ENCODE measurements at regions not wholly inside any gene's neighbourhood (a gene's known extent, or its start where the extent isn't known, plus 50 kb on each side); places are given as distances from the start of the nearest gene placed in this dataset.

DNA sequence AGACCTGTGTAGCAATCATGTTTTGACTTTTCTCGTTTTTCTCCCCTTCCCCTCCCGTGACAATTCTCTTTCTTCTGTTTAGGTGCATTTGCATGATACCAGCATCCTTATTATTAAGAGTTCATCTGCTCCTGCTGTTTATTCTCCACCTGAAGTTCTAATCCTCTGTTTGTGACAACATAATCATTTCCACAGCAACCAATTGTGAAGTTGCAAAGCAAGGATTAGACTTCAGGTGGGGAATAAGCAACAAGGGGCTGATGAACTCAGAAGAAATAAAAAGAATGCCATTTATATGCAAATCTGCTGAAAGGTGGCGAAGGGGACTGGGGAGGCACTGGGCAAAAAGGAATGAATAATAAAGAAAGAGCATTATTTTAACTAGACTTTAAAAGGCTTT is 124.8 kb upstream of the LINC00305 start:
- H3K27ac ChIP-seq (ENCODE audit: low read length), result no peak overlapping the region
- no CpG with 5 or more reads among the region's 3 CpGs for WGBS (ENCODE audit: insufficient coverage)
- no peaks in the 10 kb centered on the region for H3K27me3 ChIP-seq (ENCODE audit: control insufficient read depth, insufficient read depth, low read length)

DNA sequence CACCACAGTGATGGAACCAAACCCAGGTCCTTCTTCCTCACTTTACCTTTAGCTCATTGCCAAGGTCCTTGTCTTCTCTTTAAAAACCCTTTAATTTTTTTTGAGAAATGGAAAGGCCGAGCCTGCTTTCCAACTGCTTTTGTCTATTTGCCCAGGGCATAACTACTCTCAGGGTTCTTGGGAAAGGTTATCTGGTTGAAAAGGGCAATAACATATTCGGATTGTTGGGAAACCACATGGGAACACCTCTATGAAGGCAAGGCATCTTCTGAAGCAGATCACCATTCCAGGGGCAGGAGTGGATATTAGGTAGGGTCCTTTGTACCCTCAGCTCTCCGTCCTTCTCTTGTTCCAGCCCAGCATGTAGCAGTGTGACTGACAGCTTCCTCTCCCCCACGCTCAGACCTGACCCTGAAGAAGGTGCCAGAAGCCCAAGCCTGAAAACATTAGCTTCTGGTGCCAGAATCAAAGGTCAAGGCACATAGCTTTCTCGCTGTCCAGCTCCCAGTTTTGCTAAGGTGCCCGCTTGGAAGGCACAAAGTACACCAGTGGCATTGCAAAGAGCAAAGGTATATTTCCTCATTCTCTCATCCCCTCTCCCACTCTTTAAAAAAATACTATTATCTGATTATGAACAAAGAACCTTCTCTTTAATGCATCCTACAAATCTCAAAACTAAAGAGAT is 123.2 kb upstream of the LINC00305 start:
- no peaks in the 10 kb centered on the region for H3K27me3 ChIP-seq (ENCODE audit: control insufficient read depth, insufficient read depth, low read length)
- H3K4me3 ChIP-seq (ENCODE audit: low read length), result no peak overlapping the region
- no peaks in the 10 kb centered on the region for H3K9me3 ChIP-seq (replicated peaks; ENCODE audit: control insufficient read depth, low read depth, low read length)
- H3K27ac ChIP-seq (ENCODE audit: low read length), result no peak overlapping the region
- no peak for DNase-seq
- 88% methylated on average over 4 of the region's 6 CpGs for WGBS (ENCODE audit: insufficient coverage)
- H3K4me1 ChIP-seq (ENCODE audit: control insufficient read depth, insufficient read depth, low read length), result no peaks in the 10 kb centered on the region
- no peaks in the 10 kb centered on the region for H3K36me3 ChIP-seq (ENCODE audit: control insufficient read depth, insufficient read depth, low read length)

More for the DNA sequence above, 124.8 kb upstream of the LINC00305 start:
- Histone ChIP-seq H3K4me1 (ENCODE audit: control insufficient read depth, insufficient read depth, low read length) (no peaks in the 10 kb centered on the region), H3K4me3 (ENCODE audit: low read length) (no peak overlapping the region), H3K36me3 (ENCODE audit: control insufficient read depth, insufficient read depth, low read length) (no peaks in the 10 kb centered on the region), H3K9me3 (replicated peaks; ENCODE audit: control insufficient read depth, low read depth, low read length) (no peaks in the 10 kb centered on the region)
- no peak for DNase-seq

DNA sequence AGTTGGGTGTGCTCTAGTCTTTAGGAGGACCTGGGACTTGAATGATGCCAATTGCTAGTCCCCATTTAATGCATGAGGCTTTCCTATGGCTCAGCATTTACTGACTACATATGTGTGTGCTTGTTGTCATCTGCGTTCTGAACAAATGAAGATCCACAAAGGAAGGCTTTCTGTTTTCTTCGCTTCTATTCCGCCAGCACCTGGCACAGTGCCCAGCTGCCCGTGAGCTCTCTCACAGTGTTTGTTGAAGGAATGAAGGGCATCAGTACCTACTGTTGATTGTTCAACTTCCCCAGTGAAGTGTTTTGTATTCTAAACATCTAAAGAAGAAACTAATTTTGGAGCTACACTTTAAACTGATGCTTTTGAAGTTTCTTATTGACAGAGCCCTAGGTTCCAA is 122.4 kb upstream of the LINC00305 start:
- no peak overlapping the region for H3K4me3 ChIP-seq (ENCODE audit: low read length)
- no CpG with 5 or more reads among the region's 4 CpGs for WGBS (ENCODE audit: insufficient coverage)
- H3K27ac ChIP-seq (ENCODE audit: low read length), result no peak overlapping the region
- DNase-seq, result no peak
- H3K4me1 ChIP-seq (ENCODE audit: control insufficient read depth, insufficient read depth, low read length), result no peaks in the 10 kb centered on the region
- no peaks in the 10 kb centered on the region for H3K9me3 ChIP-seq (replicated peaks; ENCODE audit: control insufficient read depth, low read depth, low read length)
- no peaks in the 10 kb centered on the region for H3K27me3 ChIP-seq (ENCODE audit: control insufficient read depth, insufficient read depth, low read length)
- no peaks in the 10 kb centered on the region for H3K36me3 ChIP-seq (ENCODE audit: control insufficient read depth, insufficient read depth, low read length)

DNA sequence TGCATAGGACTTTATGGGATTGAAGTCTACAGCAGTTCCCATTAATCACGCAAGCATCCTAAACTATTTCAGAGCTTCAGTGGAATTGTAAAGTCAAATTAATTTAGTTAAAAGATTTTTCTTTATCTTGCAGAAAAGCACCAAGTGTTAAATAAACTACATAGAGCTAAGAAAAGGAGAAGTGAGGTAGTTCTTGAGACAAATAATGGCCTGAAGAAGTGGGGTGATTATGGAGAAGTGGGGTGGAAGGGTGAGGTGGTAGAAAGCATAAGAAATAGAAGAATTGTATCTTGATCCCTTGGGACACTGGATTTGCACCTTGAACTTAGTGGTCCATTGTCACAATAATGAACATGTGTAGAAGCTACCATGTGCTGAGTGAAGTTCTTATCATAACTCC is 121.7 kb upstream of the LINC00305 start:
- Histone ChIP-seq H3K27ac (ENCODE audit: low read length) (no peak overlapping the region), H3K9me3 (replicated peaks; ENCODE audit: control insufficient read depth, low read depth, low read length) (no peaks in the 10 kb centered on the region), H3K4me3 (ENCODE audit: low read length) (no peak overlapping the region), H3K4me1 (ENCODE audit: control insufficient read depth, insufficient read depth, low read length) (no peaks in the 10 kb centered on the region), H3K27me3 (ENCODE audit: control insufficient read depth, insufficient read depth, low read length) (no peaks in the 10 kb centered on the region), H3K36me3 (ENCODE audit: control insufficient read depth, insufficient read depth, low read length) (no peaks in the 10 kb centered on the region)
- WGBS (ENCODE audit: insufficient coverage), result no CpG with 5 or more reads among the region's 1 CpG
- DNase-seq, result no peak

DNA sequence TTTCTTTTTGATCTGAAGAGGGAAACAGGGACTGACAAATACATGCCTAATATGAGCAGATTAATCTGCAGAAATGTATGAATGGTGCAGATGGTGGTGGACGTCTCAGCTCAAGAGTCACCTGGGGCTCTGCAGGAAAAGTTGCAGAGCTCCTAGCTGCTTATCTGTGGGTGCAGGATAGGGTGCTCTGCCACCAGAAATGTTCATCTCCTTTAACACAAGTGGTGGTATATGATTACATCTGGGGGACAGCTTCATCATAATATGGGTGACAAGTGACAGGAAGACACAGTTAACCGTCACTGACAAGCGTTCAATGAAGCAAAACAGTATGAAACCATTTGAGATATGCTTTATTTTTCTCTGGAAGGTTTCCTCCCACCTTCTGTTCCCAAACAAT is 121.2 kb upstream of the LINC00305 start:
- no peaks in the 10 kb centered on the region for H3K9me3 ChIP-seq (replicated peaks; ENCODE audit: control insufficient read depth, low read depth, low read length)
- H3K36me3 ChIP-seq (ENCODE audit: control insufficient read depth, insufficient read depth, low read length), result no peaks in the 10 kb centered on the region
- 75% methylated on average over 1 of the region's 3 CpGs for WGBS (ENCODE audit: insufficient coverage)
- no peaks in the 10 kb centered on the region for H3K4me1 ChIP-seq (ENCODE audit: control insufficient read depth, insufficient read depth, low read length)
- no peak overlapping the region for H3K27ac ChIP-seq (ENCODE audit: low read length)
- no peak for DNase-seq
- no peaks in the 10 kb centered on the region for H3K27me3 ChIP-seq (ENCODE audit: control insufficient read depth, insufficient read depth, low read length)
- H3K4me3 ChIP-seq (ENCODE audit: low read length), result no peak overlapping the region

DNA sequence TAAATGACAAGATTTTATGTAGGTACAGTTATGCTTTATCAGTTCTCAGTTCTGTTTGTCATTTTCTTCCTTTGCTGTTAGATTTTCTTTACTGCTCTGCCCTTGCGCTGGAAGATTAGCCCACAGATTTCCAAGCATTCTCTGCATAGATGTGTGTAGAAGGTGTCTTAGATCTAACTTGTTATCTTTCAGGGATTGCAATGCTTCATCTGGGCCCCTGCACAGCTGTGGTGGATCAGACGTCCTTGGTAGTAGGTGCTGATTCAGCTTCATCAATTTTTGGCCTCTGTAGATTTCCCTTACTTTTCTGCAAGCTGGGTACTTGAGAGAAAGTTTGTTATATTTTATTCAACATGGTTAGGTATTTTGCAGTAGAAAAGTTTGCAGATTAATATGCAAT is 115.3 kb upstream of the LINC00305 start:
- no peak for DNase-seq
- Histone ChIP-seq H3K4me3 (ENCODE audit: low read length) (no peak overlapping the region), H3K27ac (ENCODE audit: low read length) (no peak overlapping the region), H3K9me3 (replicated peaks; ENCODE audit: control insufficient read depth, low read depth, low read length) (no peaks in the 10 kb centered on the region), H3K4me1 (ENCODE audit: control insufficient read depth, insufficient read depth, low read length) (no peaks in the 10 kb centered on the region), H3K36me3 (ENCODE audit: control insufficient read depth, insufficient read depth, low read length) (no peaks in the 10 kb centered on the region), H3K27me3 (ENCODE audit: control insufficient read depth, insufficient read depth, low read length) (no peaks in the 10 kb centered on the region)
- 70% methylated on average over 2 of the region's 2 CpGs for WGBS (ENCODE audit: insufficient coverage)

DNA sequence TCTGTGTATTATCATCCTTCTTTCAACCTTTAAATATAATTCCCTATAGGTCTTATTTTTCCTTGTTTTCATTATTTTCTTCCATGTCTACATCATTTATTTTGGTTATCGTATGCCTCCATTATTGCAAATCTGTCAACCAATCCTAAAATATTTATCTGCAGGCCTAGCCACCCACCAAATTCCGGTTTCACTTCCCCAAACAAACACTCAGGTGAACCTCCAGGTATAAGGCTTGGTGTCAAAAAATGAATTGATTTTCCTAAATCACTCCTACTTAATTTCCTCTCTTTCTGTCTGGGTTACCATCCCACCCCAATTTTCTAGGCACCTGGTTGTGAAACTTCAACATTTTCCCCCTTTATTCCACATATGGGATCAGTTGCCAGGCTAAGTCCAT is 111.9 kb upstream of the LINC00305 start:
- 100% methylated on average over 1 of the region's 2 CpGs for WGBS (ENCODE audit: insufficient coverage)
- no peaks in the 10 kb centered on the region for H3K4me1 ChIP-seq (ENCODE audit: control insufficient read depth, insufficient read depth, low read length)
- DNase-seq, result no peak

DNA sequence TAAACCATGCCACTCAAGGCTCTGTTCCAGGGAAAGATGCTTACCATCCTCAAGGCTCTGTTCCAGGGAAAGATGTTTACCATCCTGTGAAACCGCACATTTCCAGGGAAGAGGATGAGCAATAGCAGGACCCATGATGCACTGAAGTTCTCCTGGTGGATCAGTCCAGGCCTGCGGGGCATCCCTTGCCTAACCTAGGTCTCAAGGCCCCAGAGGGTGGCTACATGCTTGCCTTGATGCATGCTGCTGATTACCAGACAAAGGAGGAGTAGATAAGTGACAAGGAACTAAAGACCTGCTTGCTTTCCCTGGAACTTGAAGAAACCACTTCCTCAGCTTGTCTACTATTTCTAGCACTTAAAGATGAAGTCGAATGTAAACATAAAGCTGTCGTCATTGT is 111.0 kb upstream of the LINC00305 start:
- H3K36me3 ChIP-seq (ENCODE audit: control insufficient read depth, insufficient read depth, low read length), result no peaks in the 10 kb centered on the region
- no peak for DNase-seq
- H3K27ac ChIP-seq (ENCODE audit: low read length), result no peak overlapping the region
- no peaks in the 10 kb centered on the region for H3K9me3 ChIP-seq (replicated peaks; ENCODE audit: control insufficient read depth, low read depth, low read length)
- WGBS (ENCODE audit: insufficient coverage), result 94% methylated on average over 2 of the region's 4 CpGs
- H3K4me1 ChIP-seq (ENCODE audit: control insufficient read depth, insufficient read depth, low read length), result no peaks in the 10 kb centered on the region
- no peaks in the 10 kb centered on the region for H3K27me3 ChIP-seq (ENCODE audit: control insufficient read depth, insufficient read depth, low read length)
- H3K4me3 ChIP-seq (ENCODE audit: low read length), result no peak overlapping the region

More for the DNA sequence above, 111.9 kb upstream of the LINC00305 start:
- Histone ChIP-seq H3K27me3 (ENCODE audit: control insufficient read depth, insufficient read depth, low read length) (no peaks in the 10 kb centered on the region), H3K27ac (ENCODE audit: low read length) (no peak overlapping the region), H3K36me3 (ENCODE audit: control insufficient read depth, insufficient read depth, low read length) (no peaks in the 10 kb centered on the region), H3K9me3 (replicated peaks; ENCODE audit: control insufficient read depth, low read depth, low read length) (no peaks in the 10 kb centered on the region), H3K4me3 (ENCODE audit: low read length) (no peak overlapping the region)

DNA sequence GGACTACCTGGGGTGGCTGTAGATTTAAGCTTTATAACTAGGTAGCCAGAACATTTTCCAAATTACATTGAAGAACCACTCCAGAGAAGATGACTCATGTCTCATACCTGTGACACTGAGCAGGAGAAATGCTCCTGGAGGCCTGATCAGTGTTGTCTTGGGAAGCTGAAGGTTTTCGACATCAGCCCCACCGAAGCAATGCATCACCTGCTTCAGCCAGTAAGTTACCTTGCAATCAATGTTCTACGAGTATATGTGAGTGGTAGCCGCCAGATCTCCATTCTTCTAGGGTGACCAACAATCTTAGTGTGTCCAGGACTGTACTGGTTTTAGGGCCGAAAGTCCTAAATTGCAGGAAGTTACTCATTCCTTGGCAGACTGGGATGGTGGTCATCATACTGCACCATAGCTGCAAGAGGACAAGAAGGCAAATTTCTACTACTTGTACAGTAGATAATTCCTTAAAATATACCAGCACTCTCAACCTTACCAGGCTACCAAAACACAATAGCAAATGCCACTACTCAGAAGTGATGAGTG is 109.3 kb upstream of the LINC00305 start:
- H3K27ac ChIP-seq (ENCODE audit: low read length), result no peak overlapping the region
- no peak overlapping the region for H3K4me3 ChIP-seq (ENCODE audit: low read length)
- H3K36me3 ChIP-seq (ENCODE audit: control insufficient read depth, insufficient read depth, low read length), result no peaks in the 10 kb centered on the region
- H3K9me3 ChIP-seq (replicated peaks; ENCODE audit: control insufficient read depth, low read depth, low read length), result no peaks in the 10 kb centered on the region
- WGBS (ENCODE audit: insufficient coverage), result 100% methylated on average over 2 of the region's 5 CpGs
- no peaks in the 10 kb centered on the region for H3K27me3 ChIP-seq (ENCODE audit: control insufficient read depth, insufficient read depth, low read length)
- no peak for DNase-seq
- no peaks in the 10 kb centered on the region for H3K4me1 ChIP-seq (ENCODE audit: control insufficient read depth, insufficient read depth, low read length)

DNA sequence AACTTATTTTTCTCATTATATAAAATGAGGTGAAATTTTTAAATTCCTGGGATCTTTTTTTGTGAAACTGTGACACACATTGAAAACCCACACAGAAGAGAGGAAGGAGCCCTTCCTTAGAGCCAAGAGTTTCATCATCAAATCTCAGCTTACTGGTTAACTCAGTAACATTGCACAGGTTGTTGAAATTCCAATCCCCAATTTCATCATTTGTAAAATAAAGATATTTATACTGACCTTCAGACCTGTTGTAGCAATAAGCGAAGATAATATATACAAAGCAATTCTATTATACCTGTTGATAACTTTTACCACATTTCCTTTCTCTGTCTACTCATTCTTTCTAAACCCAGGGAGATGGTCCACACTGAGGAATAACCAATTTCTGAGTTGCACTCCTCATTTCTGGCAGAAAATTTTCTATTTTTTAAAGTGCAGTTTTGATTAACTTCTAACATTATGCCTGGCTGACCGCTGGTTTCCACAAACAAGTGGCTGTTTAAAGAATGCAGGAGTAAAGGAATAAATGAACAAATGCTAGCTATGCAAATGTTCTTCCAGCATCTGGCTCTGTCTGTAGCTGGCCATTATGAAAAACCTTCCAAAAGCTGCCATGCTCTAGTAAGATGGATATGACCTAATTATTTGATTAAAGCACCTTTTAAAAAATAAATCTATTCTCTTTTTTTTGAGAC is 105.7 kb upstream of the LINC00305 start:
- no CpG with 5 or more reads among the region's 2 CpGs for WGBS (ENCODE audit: insufficient coverage)
- H3K4me3 ChIP-seq (ENCODE audit: low read length), result no peak overlapping the region
- no peaks in the 10 kb centered on the region for H3K36me3 ChIP-seq (ENCODE audit: control insufficient read depth, insufficient read depth, low read length)
- H3K9me3 ChIP-seq (replicated peaks; ENCODE audit: control insufficient read depth, low read depth, low read length), result no peaks in the 10 kb centered on the region
- H3K27me3 ChIP-seq (ENCODE audit: control insufficient read depth, insufficient read depth, low read length), result no peaks in the 10 kb centered on the region
- H3K4me1 ChIP-seq (ENCODE audit: control insufficient read depth, insufficient read depth, low read length), result no peaks in the 10 kb centered on the region
- no peak overlapping the region for H3K27ac ChIP-seq (ENCODE audit: low read length)
- DNase-seq, result no peak

Measured in muscle of leg (tissue), 3 donors.